ENCODE measurements at regions not wholly inside any gene's neighbourhood (a gene's known extent, or its start where the extent isn't known, plus 50 kb on each side); places are given as distances from the start of the nearest gene placed in this dataset.

- H3K4me1 ChIP-seq (replicated peaks in 1 of 2), result no peaks in the 10 kb centered on the region
- no peaks in the 10 kb centered on the region for H3K9me3 ChIP-seq (replicated peaks in 1 of 3)
- intact Hi-C loops (cut with DNase I), result no loop called here
- TF ChIP-seq CTCF (IDR thresholded peaks at IDR 0.05), result no peak
- H3K27ac ChIP-seq, result no peak overlapping the region
- 73 to 82% (median 74%) methylated on average over 4 of the region's 4 CpGs for WGBS, 4 donors
- no peak for DNase-seq
- H3K36me3 ChIP-seq (replicated peaks in 1 of 2), result no peaks in the 10 kb centered on the region
- no peaks in the 10 kb centered on the region for H3K27me3 ChIP-seq
- H3K4me3 ChIP-seq, result no peak overlapping the region
Observed at GRCh38 chr3:81968658-81969057, 207.2 kb upstream of the GBE1 start.

GRCh38 chr3:81967393-81967792 is 205.9 kb upstream of the GBE1 start:
- no peak overlapping the region for H3K4me3 ChIP-seq
- H3K4me1 ChIP-seq (replicated peaks in 1 of 2), result no peaks in the 10 kb centered on the region
- intact Hi-C loops (cut with DNase I), result no loop called here
- no peak overlapping the region for H3K27ac ChIP-seq
- DNase-seq, result no peak
- no peaks in the 10 kb centered on the region for H3K36me3 ChIP-seq (replicated peaks in 1 of 2)
- no peaks in the 10 kb centered on the region for H3K27me3 ChIP-seq
- H3K9me3 ChIP-seq (replicated peaks in 1 of 3), result no peaks in the 10 kb centered on the region
- TF ChIP-seq CTCF (IDR thresholded peaks at IDR 0.05), result no peak

- Histone ChIP-seq H3K27me3 (no peaks in the 10 kb centered on the region), H3K4me1 (replicated peaks in 1 of 2) (no peaks in the 10 kb centered on the region), H3K9me3 (replicated peaks in 1 of 3) (no peaks in the 10 kb centered on the region), H3K27ac (no peak overlapping the region), H3K4me3 (no peak overlapping the region), H3K36me3 (replicated peaks in 1 of 2) (no peaks in the 10 kb centered on the region)
- intact Hi-C loops (cut with DNase I), result no loop called here
- WGBS, 4 donors, result 75 to 79% (median 77%) methylated on average over 2 of the region's 2 CpGs
- DNase-seq, result no peak
- TF ChIP-seq POLR2A (IDR thresholded peaks at IDR 0.05) (no peak), CTCF (IDR thresholded peaks at IDR 0.05) (no peak)
Observed at GRCh38 chr3:81965696-81966095, 204.3 kb upstream of the GBE1 start.

GRCh38 chr3:81962396-81962795 is 201.0 kb upstream of the GBE1 start:
- no peak overlapping the region for H3K27ac ChIP-seq
- DNase-seq, result no peak
- TF ChIP-seq CTCF (IDR thresholded peaks at IDR 0.05), result no peak
- no peak for TF ChIP-seq POLR2A (IDR thresholded peaks at IDR 0.05)

More at GRCh38 chr3:81962396-81962795, 201.0 kb upstream of the GBE1 start:
- 95 to 100% (median 97%) methylated on average over 2 of the region's 2 CpGs for WGBS, 4 donors
- no peaks in the 10 kb centered on the region for H3K36me3 ChIP-seq (replicated peaks in 1 of 2)
- H3K9me3 ChIP-seq (replicated peaks in 1 of 3), result no peaks in the 10 kb centered on the region
- no peaks in the 10 kb centered on the region for H3K4me1 ChIP-seq (replicated peaks in 1 of 2)
- H3K27me3 ChIP-seq, result no peaks in the 10 kb centered on the region
- H3K4me3 ChIP-seq, result no peak overlapping the region
- intact Hi-C loops (cut with DNase I), result no loop called here
